ENCODE measurements at regions not wholly inside any gene's neighbourhood (a gene's known extent, or its start where the extent isn't known, plus 50 kb on each side); places are given as distances from the start of the nearest gene placed in this dataset.

DNA sequence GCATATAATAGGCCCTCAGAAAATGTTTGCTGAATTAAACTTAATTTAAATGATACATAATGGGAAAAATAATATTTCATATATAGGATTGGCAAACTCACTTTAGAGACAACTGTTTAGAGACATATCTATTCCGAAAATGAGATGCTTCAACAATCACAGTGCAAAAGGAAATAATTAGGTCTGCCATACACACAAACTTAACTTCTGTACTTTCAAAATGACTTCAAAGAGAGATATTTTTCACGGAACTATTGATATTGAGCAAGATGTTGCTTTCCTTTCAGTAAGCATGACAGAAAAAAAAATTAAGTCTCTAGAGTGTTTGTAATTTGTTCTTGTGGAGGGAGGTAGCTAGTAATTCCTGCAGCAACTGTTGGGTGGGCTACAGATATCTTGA lies 769.5 kb downstream of the TUSC7 start:
- intact Hi-C loops (cut with DNase I, micrococcal nuclease), result no loop called here
- no peak overlapping the region for H3K4me3 ChIP-seq (ENCODE audit: low read length)
- H3K27me3 Mint-ChIP-seq, result no peaks in the 10 kb centered on the region

GRCh38 chr3:117480525-117480924 lies 770.9 kb downstream of the TUSC7 start:
- H3K9me3 Mint-ChIP-seq, result peaks cover 3% of the 10 kb centered on the region
- no peaks in the 10 kb centered on the region for H3K36me3 Mint-ChIP-seq (ENCODE audit: low read depth)
- POLR2A ChIA-PET, result no interaction called here
- H3K27ac Mint-ChIP-seq, result no peak overlapping the region
- Histone ChIP-seq H3K4me1 (ENCODE audit: insufficient read depth, low read length) (no peaks in the 10 kb centered on the region), H3K4me3 (ENCODE audit: low read length) (no peak overlapping the region), H3K27me3 (ENCODE audit: control insufficient read depth in 1 of 2, insufficient read depth in 2 of 2, low read length in 2 of 2) (no peaks in the 10 kb centered on the region), H3K9me3 (ENCODE audit: control insufficient read depth in 1 of 2, insufficient read depth in 1 of 2, low read length in 2 of 2) (peaks cover 0 to 5% of the 10 kb centered on the region in 2 experiments), H3K27ac (ENCODE audit: low read depth in 1 of 2, low read length in 2 of 2) (no peak overlapping the region), H3K36me3 (ENCODE audit: insufficient read depth, low read length) (no peaks in the 10 kb centered on the region)
- CTCF ChIA-PET, result no interaction called here
- ATAC-seq (ENCODE audit: poor library complexity) (no peak), DNase-seq (no peak)
- TF ChIP-seq, protein P1, sequence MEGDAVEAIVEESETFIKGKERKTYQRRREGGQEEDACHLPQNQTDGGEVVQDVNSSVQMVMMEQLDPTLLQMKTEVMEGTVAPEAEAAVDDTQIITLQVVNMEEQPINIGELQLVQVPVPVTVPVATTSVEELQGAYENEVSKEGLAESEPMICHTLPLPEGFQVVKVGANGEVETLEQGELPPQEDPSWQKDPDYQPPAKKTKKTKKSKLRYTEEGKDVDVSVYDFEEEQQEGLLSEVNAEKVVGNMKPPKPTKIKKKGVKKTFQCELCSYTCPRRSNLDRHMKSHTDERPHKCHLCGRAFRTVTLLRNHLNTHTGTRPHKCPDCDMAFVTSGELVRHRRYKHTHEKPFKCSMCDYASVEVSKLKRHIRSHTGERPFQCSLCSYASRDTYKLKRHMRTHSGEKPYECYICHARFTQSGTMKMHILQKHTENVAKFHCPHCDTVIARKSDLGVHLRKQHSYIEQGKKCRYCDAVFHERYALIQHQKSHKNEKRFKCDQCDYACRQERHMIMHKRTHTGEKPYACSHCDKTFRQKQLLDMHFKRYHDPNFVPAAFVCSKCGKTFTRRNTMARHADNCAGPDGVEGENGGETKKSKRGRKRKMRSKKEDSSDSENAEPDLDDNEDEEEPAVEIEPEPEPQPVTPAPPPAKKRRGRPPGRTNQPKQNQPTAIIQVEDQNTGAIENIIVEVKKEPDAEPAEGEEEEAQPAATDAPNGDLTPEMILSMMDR (IDR thresholded peaks at IDR 0.05), result no peak
- intact Hi-C loops (cut with DNase I, micrococcal nuclease), result no loop called here
- H3K4me3 Mint-ChIP-seq, result no peak overlapping the region
- H3K4me1 Mint-ChIP-seq (ENCODE audit: low read depth), result no peaks in the 10 kb centered on the region
- H3K27me3 Mint-ChIP-seq, result no peaks in the 10 kb centered on the region

More for the DNA sequence above, 769.5 kb downstream of the TUSC7 start:
- H3K9me3 ChIP-seq (ENCODE audit: control insufficient read depth in 1 of 2, insufficient read depth in 1 of 2, low read length in 2 of 2), result peaks cover 0 to 5% of the 10 kb centered on the region in 2 experiments
- CTCF ChIA-PET, result no interaction called here
- Mint-ChIP-seq H3K4me1 (ENCODE audit: low read depth) (no peaks in the 10 kb centered on the region), H3K9me3 (peaks cover 3% of the 10 kb centered on the region), H3K27ac (no peak overlapping the region), H3K36me3 (ENCODE audit: low read depth) (no peaks in the 10 kb centered on the region), H3K4me3 (no peak overlapping the region)
- ATAC-seq (ENCODE audit: poor library complexity) (no peak), DNase-seq (no peak)
- no peaks in the 10 kb centered on the region for H3K36me3 ChIP-seq (ENCODE audit: insufficient read depth, low read length)
- no peak overlapping the region for H3K27ac ChIP-seq (ENCODE audit: low read depth in 1 of 2, low read length in 2 of 2)
- no peaks in the 10 kb centered on the region for H3K27me3 ChIP-seq (ENCODE audit: control insufficient read depth in 1 of 2, insufficient read depth in 2 of 2, low read length in 2 of 2)
- POLR2A ChIA-PET, result no interaction called here
- TF ChIP-seq, protein P1 (IDR thresholded peaks at IDR 0.05), result no peak
- no peaks in the 10 kb centered on the region for H3K4me1 ChIP-seq (ENCODE audit: insufficient read depth, low read length)

GRCh38 chr3:117480972-117481371 lies 771.4 kb downstream of the TUSC7 start:
- H3K27ac Mint-ChIP-seq, result no peak overlapping the region
- ChIA-PET CTCF (no interaction called here), POLR2A (no interaction called here)
- H3K4me1 ChIP-seq (ENCODE audit: insufficient read depth, low read length), result no peaks in the 10 kb centered on the region
- peaks cover 0 to 5% of the 10 kb centered on the region in 2 experiments for H3K9me3 ChIP-seq (ENCODE audit: control insufficient read depth in 1 of 2, insufficient read depth in 1 of 2, low read length in 2 of 2)
- DNase-seq (no peak), ATAC-seq (ENCODE audit: poor library complexity) (no peak)
- H3K36me3 ChIP-seq (ENCODE audit: insufficient read depth, low read length), result no peaks in the 10 kb centered on the region
- no peaks in the 10 kb centered on the region for H3K36me3 Mint-ChIP-seq (ENCODE audit: low read depth)
- TF ChIP-seq, protein P1 (IDR thresholded peaks at IDR 0.05), result no peak
- no peak overlapping the region for H3K27ac ChIP-seq (ENCODE audit: low read depth in 1 of 2, low read length in 2 of 2)
- no peaks in the 10 kb centered on the region for H3K4me1 Mint-ChIP-seq (ENCODE audit: low read depth)
- no peak overlapping the region for H3K4me3 ChIP-seq (ENCODE audit: low read length)
- H3K27me3 Mint-ChIP-seq, result no peaks in the 10 kb centered on the region
- no peak overlapping the region for H3K4me3 Mint-ChIP-seq
- intact Hi-C loops (cut with DNase I, micrococcal nuclease), result no loop called here
- H3K9me3 Mint-ChIP-seq, result no peaks in the 10 kb centered on the region
- H3K27me3 ChIP-seq (ENCODE audit: control insufficient read depth in 1 of 2, insufficient read depth in 2 of 2, low read length in 2 of 2), result no peaks in the 10 kb centered on the region

Measured in CD4-positive, alpha-beta T cell (primary cell).